ENCODE measurements at regions not wholly inside any gene's neighbourhood (a gene's known extent, or its start where the extent isn't known, plus 50 kb on each side); places are given as distances from the start of the nearest gene placed in this dataset.

- no peak for DNase-seq (ENCODE audit: low read depth in 2 of 2)
- no peak for TF ChIP-seq CTCF (IDR thresholded peaks at IDR 0.05; ENCODE audit: low read depth, low read length)
Observed at GRCh38 chr12:13924286-13924685, 57.1 kb downstream of the GRIN2B start.

GRCh38 chr12:13918897-13919296, 62.5 kb downstream of the GRIN2B start:
- no peak overlapping the region for H3K4me3 ChIP-seq (replicated peaks in 1 of 2; ENCODE audit: low read depth in 2 of 2, low read length in 2 of 2)
- no peak for DNase-seq (ENCODE audit: low read depth in 2 of 2)
- TF ChIP-seq CTCF (IDR thresholded peaks at IDR 0.05; ENCODE audit: low read depth, low read length), result no peak

More at GRCh38 chr12:13924286-13924685, 57.1 kb downstream of the GRIN2B start:
- no peak overlapping the region for H3K4me3 ChIP-seq (replicated peaks in 1 of 2; ENCODE audit: low read depth in 2 of 2, low read length in 2 of 2)

GRCh38 chr12:13915096-13915495, 66.3 kb downstream of the GRIN2B start:
- H3K4me3 ChIP-seq (replicated peaks in 1 of 2; ENCODE audit: low read depth in 2 of 2, low read length in 2 of 2), result no peak overlapping the region
- no peak for TF ChIP-seq CTCF (IDR thresholded peaks at IDR 0.05; ENCODE audit: low read depth, low read length)
- no peak for DNase-seq (ENCODE audit: low read depth in 2 of 2)

- H3K4me3 ChIP-seq (replicated peaks in 1 of 2; ENCODE audit: low read depth in 2 of 2, low read length in 2 of 2), result no peak overlapping the region
- DNase-seq (ENCODE audit: low read depth in 2 of 2), result no peak
- TF ChIP-seq CTCF (IDR thresholded peaks at IDR 0.05; ENCODE audit: low read depth, low read length), result no peak
Observed at GRCh38 chr12:13913371-13913770, 68.0 kb downstream of the GRIN2B start.

- no peak for TF ChIP-seq CTCF (IDR thresholded peaks at IDR 0.05; ENCODE audit: low read depth, low read length)
- no peak overlapping the region for H3K4me3 ChIP-seq (replicated peaks in 1 of 2; ENCODE audit: low read depth in 2 of 2, low read length in 2 of 2)
Observed at GRCh38 chr12:13911756-13912554, 69.4 kb downstream of the GRIN2B start.

GRCh38 chr12:13905794-13906193, 75.6 kb downstream of the GRIN2B start:
- no peak overlapping the region for H3K4me3 ChIP-seq (replicated peaks in 1 of 2; ENCODE audit: low read depth in 2 of 2, low read length in 2 of 2)
- TF ChIP-seq CTCF (IDR thresholded peaks at IDR 0.05; ENCODE audit: low read depth, low read length), result no peak
- DNase-seq (ENCODE audit: low read depth in 2 of 2), result no peak

More at GRCh38 chr12:13911756-13912554, 69.4 kb downstream of the GRIN2B start:
- DNase-seq (ENCODE audit: low read depth in 2 of 2), result no peak

Data from cardiac fibroblast (primary cell).